ENCODE measurements at regions not wholly inside any gene's neighbourhood (a gene's known extent, or its start where the extent isn't known, plus 50 kb on each side); places are given as distances from the start of the nearest gene placed in this dataset.

GRCh38 chr6:147015674-147016073, 188.5 kb upstream of the STXBP5 start:
- ChIA-PET CTCF (interaction anchor here (1.2 kb wide), 1 partner anchor 13 kb away, joined by 5 read pairs; no protein-coding TSS in a partner anchor), POLR2A (no interaction called here)
- TF ChIP-seq, protein P1, sequence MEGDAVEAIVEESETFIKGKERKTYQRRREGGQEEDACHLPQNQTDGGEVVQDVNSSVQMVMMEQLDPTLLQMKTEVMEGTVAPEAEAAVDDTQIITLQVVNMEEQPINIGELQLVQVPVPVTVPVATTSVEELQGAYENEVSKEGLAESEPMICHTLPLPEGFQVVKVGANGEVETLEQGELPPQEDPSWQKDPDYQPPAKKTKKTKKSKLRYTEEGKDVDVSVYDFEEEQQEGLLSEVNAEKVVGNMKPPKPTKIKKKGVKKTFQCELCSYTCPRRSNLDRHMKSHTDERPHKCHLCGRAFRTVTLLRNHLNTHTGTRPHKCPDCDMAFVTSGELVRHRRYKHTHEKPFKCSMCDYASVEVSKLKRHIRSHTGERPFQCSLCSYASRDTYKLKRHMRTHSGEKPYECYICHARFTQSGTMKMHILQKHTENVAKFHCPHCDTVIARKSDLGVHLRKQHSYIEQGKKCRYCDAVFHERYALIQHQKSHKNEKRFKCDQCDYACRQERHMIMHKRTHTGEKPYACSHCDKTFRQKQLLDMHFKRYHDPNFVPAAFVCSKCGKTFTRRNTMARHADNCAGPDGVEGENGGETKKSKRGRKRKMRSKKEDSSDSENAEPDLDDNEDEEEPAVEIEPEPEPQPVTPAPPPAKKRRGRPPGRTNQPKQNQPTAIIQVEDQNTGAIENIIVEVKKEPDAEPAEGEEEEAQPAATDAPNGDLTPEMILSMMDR (IDR thresholded peaks at IDR 0.05; ENCODE audit: insufficient read depth, low read length, missing control alignments) = no peak

GRCh38 chr6:147016440-147016839, 187.8 kb upstream of the STXBP5 start:
- TF ChIP-seq, protein P1 (IDR thresholded peaks at IDR 0.05; ENCODE audit: insufficient read depth, low read length, missing control alignments) = no peak
- H3K4me3 ChIP-seq (ENCODE audit: low read depth, low read length) = no peak overlapping the region
- POLR2A ChIA-PET = no interaction called here
- DNase-seq (ENCODE audit: low read depth, low spot score) = no peak
- CTCF ChIA-PET = interaction anchor here (1.2 kb wide), 1 partner anchor 12 kb away, joined by 5 read pairs; no protein-coding TSS in a partner anchor

More at GRCh38 chr6:147015674-147016073, 188.5 kb upstream of the STXBP5 start:
- H3K4me3 ChIP-seq (ENCODE audit: low read depth, low read length) = no peak overlapping the region
- no peak for DNase-seq (ENCODE audit: low read depth, low spot score)

- ChIA-PET POLR2A (no interaction called here), CTCF (no interaction called here)
- TF ChIP-seq, protein P1 (IDR thresholded peaks at IDR 0.05; ENCODE audit: insufficient read depth, low read length, missing control alignments) = no peak
- H3K4me3 ChIP-seq (ENCODE audit: low read depth, low read length) = no peak overlapping the region
- DNase-seq (ENCODE audit: low read depth, low spot score) = no peak
Observed at GRCh38 chr6:147017153-147017552, 187.1 kb upstream of the STXBP5 start.

GRCh38 chr6:147019001-147019400, 185.2 kb upstream of the STXBP5 start:
- DNase-seq (ENCODE audit: low read depth, low spot score) = no peak
- POLR2A ChIA-PET = no interaction called here
- TF ChIP-seq, protein P1 (IDR thresholded peaks at IDR 0.05; ENCODE audit: insufficient read depth, low read length, missing control alignments) = no peak
- no peak overlapping the region for H3K4me3 ChIP-seq (ENCODE audit: low read depth, low read length)
- CTCF ChIA-PET = no interaction called here

- DNase-seq (ENCODE audit: low read depth, low spot score) = no peak
- CTCF ChIA-PET = no interaction called here
- TF ChIP-seq, protein P1 (IDR thresholded peaks at IDR 0.05; ENCODE audit: insufficient read depth, low read length, missing control alignments) = no peak
- H3K4me3 ChIP-seq (ENCODE audit: low read depth, low read length) = no peak overlapping the region
- POLR2A ChIA-PET = no interaction called here
Observed at GRCh38 chr6:147022041-147022440, 182.2 kb upstream of the STXBP5 start.

- POLR2A ChIA-PET = no interaction called here
- no peak for DNase-seq (ENCODE audit: low read depth, low spot score)
- H3K4me3 ChIP-seq (ENCODE audit: low read depth, low read length) = no peak overlapping the region
- TF ChIP-seq, protein P1 (IDR thresholded peaks at IDR 0.05; ENCODE audit: insufficient read depth, low read length, missing control alignments) = no peak
- CTCF ChIA-PET = no interaction called here
Observed at GRCh38 chr6:147023148-147023547, 181.1 kb upstream of the STXBP5 start.

Measured in AG04449 (cell line).